ENCODE measurements at regions not wholly inside any gene's neighbourhood (a gene's known extent, or its start where the extent isn't known, plus 50 kb on each side); places are given as distances from the start of the nearest gene placed in this dataset.

DNA sequence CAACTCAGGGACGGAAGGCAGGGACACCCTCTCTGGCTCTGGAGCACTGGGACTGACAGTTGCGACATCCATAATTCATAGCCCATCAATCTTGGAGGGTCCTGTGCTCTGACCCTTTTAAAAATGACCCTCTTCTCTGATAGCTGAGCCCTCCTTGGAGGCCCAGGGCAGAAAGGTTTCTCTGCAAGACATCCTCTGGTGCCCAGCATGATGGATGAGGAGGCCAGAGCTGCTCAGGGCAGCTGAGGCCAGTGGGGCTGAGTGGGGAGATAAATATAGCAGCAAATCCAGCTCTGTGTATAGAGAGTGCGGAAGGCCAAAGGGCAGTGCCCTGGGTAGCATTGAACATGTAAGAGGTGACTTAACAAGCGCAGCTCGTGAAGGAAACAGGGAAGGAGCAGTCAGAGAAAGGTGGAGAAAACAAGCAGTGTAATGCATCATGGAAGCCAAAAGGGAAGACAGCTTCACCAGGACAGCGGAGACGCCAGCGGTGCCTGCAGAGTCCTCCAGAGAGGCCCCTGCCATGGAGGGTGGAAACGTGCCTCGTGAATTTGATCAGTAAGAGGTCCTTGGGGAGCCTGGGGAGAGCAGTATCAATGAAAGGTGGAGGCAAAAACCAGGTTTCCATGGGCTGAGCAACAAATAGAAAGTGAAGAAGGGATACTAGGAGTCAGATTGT is 50.4 kb upstream of the FMOD start:
- peaks cover 0 to 3% of the 10 kb centered on the region in 2 donors for H3K27me3 ChIP-seq
- TF ChIP-seq POLR2AphosphoS5 (IDR thresholded peaks at IDR 0.05) (no peak), POLR2A (IDR thresholded peaks at IDR 0.05) (no peak)
- TF ChIP-seq, protein P1, sequence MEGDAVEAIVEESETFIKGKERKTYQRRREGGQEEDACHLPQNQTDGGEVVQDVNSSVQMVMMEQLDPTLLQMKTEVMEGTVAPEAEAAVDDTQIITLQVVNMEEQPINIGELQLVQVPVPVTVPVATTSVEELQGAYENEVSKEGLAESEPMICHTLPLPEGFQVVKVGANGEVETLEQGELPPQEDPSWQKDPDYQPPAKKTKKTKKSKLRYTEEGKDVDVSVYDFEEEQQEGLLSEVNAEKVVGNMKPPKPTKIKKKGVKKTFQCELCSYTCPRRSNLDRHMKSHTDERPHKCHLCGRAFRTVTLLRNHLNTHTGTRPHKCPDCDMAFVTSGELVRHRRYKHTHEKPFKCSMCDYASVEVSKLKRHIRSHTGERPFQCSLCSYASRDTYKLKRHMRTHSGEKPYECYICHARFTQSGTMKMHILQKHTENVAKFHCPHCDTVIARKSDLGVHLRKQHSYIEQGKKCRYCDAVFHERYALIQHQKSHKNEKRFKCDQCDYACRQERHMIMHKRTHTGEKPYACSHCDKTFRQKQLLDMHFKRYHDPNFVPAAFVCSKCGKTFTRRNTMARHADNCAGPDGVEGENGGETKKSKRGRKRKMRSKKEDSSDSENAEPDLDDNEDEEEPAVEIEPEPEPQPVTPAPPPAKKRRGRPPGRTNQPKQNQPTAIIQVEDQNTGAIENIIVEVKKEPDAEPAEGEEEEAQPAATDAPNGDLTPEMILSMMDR (IDR thresholded peaks at IDR 0.05), result no peak
- H3K36me3 ChIP-seq, result no peaks in the 10 kb centered on the region
- DNase-seq (ENCODE audit: low spot score in 2 of 2), result no peak
- peak overlapping the region; percentile 72 to 87 for H3K27ac ChIP-seq
- no peaks in the 10 kb centered on the region for H3K4me1 ChIP-seq
- intact Hi-C loops (cut with DNase I; ENCODE audit: low total_unique reads), result no loop called here
- H3K4me3 ChIP-seq, result no peak overlapping the region
- no peaks in the 10 kb centered on the region for H3K9me3 ChIP-seq

DNA sequence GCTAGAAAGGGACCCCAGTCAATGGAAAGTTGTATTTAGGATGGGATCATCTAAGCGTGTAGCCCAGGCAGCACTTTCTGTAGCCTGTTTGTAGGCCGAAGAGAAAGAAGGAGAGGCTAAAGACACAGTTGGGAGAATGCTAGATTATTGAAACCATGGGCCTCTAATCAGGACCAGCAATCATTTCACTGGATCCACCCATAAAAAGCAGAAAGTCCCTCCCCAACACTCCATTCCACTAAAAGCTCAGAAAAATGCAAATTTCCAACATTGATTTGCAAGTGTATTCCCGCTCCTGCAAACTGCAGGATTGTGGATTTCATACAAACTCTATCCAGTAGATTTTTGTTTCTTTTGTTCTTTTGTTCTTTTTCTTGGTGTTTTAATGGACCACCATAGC is 51.2 kb upstream of the FMOD start:
- H3K27me3 ChIP-seq, result peaks cover 0 to 3% of the 10 kb centered on the region in 2 donors
- H3K36me3 ChIP-seq, result no peaks in the 10 kb centered on the region
- DNase-seq (ENCODE audit: low spot score in 2 of 2), result no peak
- intact Hi-C loops (cut with DNase I; ENCODE audit: low total_unique reads), result no loop called here
- no peak for TF ChIP-seq POLR2AphosphoS5 (IDR thresholded peaks at IDR 0.05)
- TF ChIP-seq POLR2A (IDR thresholded peaks at IDR 0.05), result no peak
- TF ChIP-seq, protein P1 (IDR thresholded peaks at IDR 0.05), result no peak
- no peak overlapping the region for H3K4me3 ChIP-seq
- H3K4me1 ChIP-seq, result no peaks in the 10 kb centered on the region
- peak overlapping the region; percentile 72 to 87 for H3K27ac ChIP-seq
- no peaks in the 10 kb centered on the region for H3K9me3 ChIP-seq

DNA sequence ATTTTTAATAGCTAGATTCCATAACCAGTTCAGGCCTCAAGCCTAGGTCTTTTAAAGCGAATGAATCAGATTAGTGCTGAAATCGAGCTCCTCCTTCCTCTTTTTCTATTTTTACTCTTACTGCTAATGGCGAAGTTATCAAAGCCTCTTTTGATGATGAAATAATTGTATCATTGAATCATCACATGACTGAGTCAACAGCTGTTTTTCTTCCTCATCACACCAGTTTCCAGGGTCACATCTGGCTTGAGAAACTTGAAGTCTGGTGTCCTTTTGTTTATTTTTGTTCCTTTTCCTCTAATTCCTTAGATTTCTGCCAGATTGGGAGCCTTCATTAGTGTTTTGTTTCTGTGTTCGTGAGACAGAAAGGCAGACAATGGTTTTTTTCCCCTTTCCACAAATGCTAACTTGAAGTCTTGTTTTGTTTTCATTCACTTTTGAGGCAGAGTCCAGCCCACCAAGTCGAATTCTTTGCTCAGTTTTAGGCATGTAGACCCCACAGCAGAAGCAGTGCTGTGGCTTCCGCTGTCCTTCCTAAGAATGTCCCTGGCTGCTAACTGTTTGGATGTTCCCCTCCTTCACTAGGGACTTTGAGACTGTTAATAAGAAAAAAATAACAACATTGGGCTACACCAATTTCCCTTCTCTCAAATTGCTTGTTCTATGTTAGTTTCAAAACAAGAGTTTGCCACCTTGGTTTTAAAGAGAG is 51.9 kb upstream of the FMOD start:
- H3K27me3 ChIP-seq, result peaks cover 0 to 3% of the 10 kb centered on the region in 2 donors
- no peak for DNase-seq (ENCODE audit: low spot score in 2 of 2)
- H3K36me3 ChIP-seq, result no peaks in the 10 kb centered on the region
- H3K9me3 ChIP-seq, result no peaks in the 10 kb centered on the region
- no peak overlapping the region for H3K4me3 ChIP-seq
- intact Hi-C loops (cut with DNase I; ENCODE audit: low total_unique reads), result no loop called here
- no peaks in the 10 kb centered on the region for H3K4me1 ChIP-seq
- TF ChIP-seq POLR2AphosphoS5 (IDR thresholded peaks at IDR 0.05), result peak in 2 of 3 donors; percentile 55 to 70
- no peak for TF ChIP-seq POLR2A (IDR thresholded peaks at IDR 0.05)
- peak overlapping the region; percentile 72 to 88 for H3K27ac ChIP-seq

DNA sequence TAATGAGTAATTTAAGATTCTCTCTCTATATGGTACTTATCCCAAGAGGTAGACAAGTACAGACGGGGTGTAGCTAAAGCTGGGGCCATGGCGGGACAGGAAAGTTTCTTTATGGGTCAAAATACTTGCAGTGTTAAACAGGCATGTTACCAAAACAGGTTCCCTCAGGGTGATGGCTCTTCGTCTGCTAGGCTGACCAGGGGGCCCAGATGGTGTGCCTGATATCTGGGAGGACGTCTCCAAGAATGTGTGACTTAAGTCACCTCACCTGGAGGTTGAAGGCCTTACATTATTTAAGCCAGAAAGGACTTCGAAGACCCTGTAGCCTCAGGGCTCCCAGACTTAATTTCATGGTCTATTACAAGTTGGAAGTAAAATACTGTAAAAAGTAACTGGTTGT is 52.7 kb upstream of the FMOD start:
- Histone ChIP-seq H3K4me1 (no peaks in the 10 kb centered on the region), H3K27me3 (peaks cover 0 to 3% of the 10 kb centered on the region in 2 donors), H3K4me3 (no peak overlapping the region), H3K36me3 (no peaks in the 10 kb centered on the region), H3K9me3 (no peaks in the 10 kb centered on the region), H3K27ac (peak overlapping the region; percentile 72 to 88)
- DNase-seq (ENCODE audit: low spot score in 2 of 2), result no peak
- no peak for TF ChIP-seq POLR2AphosphoS5 (IDR thresholded peaks at IDR 0.05)
- TF ChIP-seq POLR2A (IDR thresholded peaks at IDR 0.05), result no peak
- TF ChIP-seq, protein P1 (IDR thresholded peaks at IDR 0.05), result no peak
- intact Hi-C loops (cut with DNase I; ENCODE audit: low total_unique reads), result no loop called here

DNA sequence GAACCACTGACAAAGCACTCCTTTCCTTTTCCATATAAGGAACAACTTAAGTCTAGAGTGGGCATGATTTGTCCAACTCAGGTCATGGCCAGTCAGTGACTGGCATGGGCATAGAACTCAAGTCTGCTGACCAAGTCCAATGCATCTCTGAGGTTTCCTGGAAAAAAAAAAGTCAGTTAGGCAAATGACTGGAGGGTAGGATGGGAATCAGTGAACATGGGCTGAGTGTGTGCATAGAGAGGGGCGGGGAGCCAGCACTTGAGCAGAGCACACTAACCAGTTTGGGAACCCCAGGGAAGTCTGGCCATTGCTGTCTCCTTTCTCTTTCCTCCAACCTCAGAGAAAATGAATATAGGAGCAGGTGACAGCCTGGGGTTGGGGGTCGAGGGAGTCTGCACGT is 53.6 kb upstream of the FMOD start:
- Histone ChIP-seq H3K36me3 (no peaks in the 10 kb centered on the region), H3K4me1 (no peaks in the 10 kb centered on the region), H3K27me3 (peaks cover 0 to 3% of the 10 kb centered on the region in 2 donors), H3K4me3 (no peak overlapping the region), H3K27ac (peak overlapping the region; percentile 2 to 88), H3K9me3 (no peaks in the 10 kb centered on the region)
- TF ChIP-seq POLR2AphosphoS5 (IDR thresholded peaks at IDR 0.05), result no peak
- TF ChIP-seq, protein P1 (IDR thresholded peaks at IDR 0.05), result no peak
- no peak for TF ChIP-seq POLR2A (IDR thresholded peaks at IDR 0.05)
- intact Hi-C loops (cut with DNase I; ENCODE audit: low total_unique reads), result no loop called here
- DNase-seq (ENCODE audit: low spot score in 2 of 2), result no peak

Data from breast epithelium (tissue), 4 donors.